ENCODE measurements at regions not wholly inside any gene's neighbourhood (a gene's known extent, or its start where the extent isn't known, plus 50 kb on each side); places are given as distances from the start of the nearest gene placed in this dataset.

GRCh38 chr15:95653361-95653805 lies 677.1 kb upstream of the NR2F2 start:
- DNase-seq (ENCODE audit: low spot score): no peak

GRCh38 chr15:95655089-95655607 lies 675.4 kb upstream of the NR2F2 start:
- DNase-seq (ENCODE audit: low spot score): no peak

- no peak for DNase-seq (ENCODE audit: low spot score)
Observed at GRCh38 chr15:95656595-95656994, 673.9 kb upstream of the NR2F2 start.

- DNase-seq (ENCODE audit: low spot score): no peak
Observed at GRCh38 chr15:95658799-95659198, 671.7 kb upstream of the NR2F2 start.

- no peak for DNase-seq (ENCODE audit: low spot score)
Observed at GRCh38 chr15:95659656-95660055, 670.8 kb upstream of the NR2F2 start.

GRCh38 chr15:95662638-95663037 lies 667.9 kb upstream of the NR2F2 start:
- no peak for DNase-seq (ENCODE audit: low spot score)

- no peak for DNase-seq (ENCODE audit: low spot score)
Observed at GRCh38 chr15:95663156-95664100, 667.1 kb upstream of the NR2F2 start.

GRCh38 chr15:95664450-95664849 lies 666.0 kb upstream of the NR2F2 start:
- DNase-seq (ENCODE audit: low spot score): no peak

- DNase-seq (ENCODE audit: low spot score): no peak
Observed at GRCh38 chr15:95669146-95669922, 661.2 kb upstream of the NR2F2 start.

- no peak for DNase-seq (ENCODE audit: low spot score)
Observed at GRCh38 chr15:95674031-95674430, 656.5 kb upstream of the NR2F2 start.

GRCh38 chr15:95676500-95676899 lies 654.0 kb upstream of the NR2F2 start:
- DNase-seq (ENCODE audit: low spot score): no peak

- no peak for DNase-seq (ENCODE audit: low spot score)
Observed at GRCh38 chr15:95679847-95680582, 650.5 kb upstream of the NR2F2 start.

GRCh38 chr15:95680728-95681127 lies 649.8 kb upstream of the NR2F2 start:
- DNase-seq (ENCODE audit: low spot score): no peak

- DNase-seq (ENCODE audit: low spot score): no peak
Observed at GRCh38 chr15:95681836-95682544, 648.5 kb upstream of the NR2F2 start.

GRCh38 chr15:95684126-95684525 lies 646.4 kb upstream of the NR2F2 start:
- DNase-seq (ENCODE audit: low spot score): no peak

GRCh38 chr15:95684693-95685115 lies 645.8 kb upstream of the NR2F2 start:
- no peak for DNase-seq (ENCODE audit: low spot score)

GRCh38 chr15:95687061-95687460 lies 643.4 kb upstream of the NR2F2 start:
- no peak for DNase-seq (ENCODE audit: low spot score)

- no peak for DNase-seq (ENCODE audit: low spot score)
Observed at GRCh38 chr15:95687686-95688085, 642.8 kb upstream of the NR2F2 start.

GRCh38 chr15:95690631-95691340 lies 639.7 kb upstream of the NR2F2 start:
- no peak for DNase-seq (ENCODE audit: low spot score)

GRCh38 chr15:95693917-95694316 lies 636.6 kb upstream of the NR2F2 start:
- DNase-seq (ENCODE audit: low spot score): no peak

GRCh38 chr15:95698230-95698629 lies 632.3 kb upstream of the NR2F2 start:
- DNase-seq (ENCODE audit: low spot score): no peak
